ENCODE measurements at regions not wholly inside any gene's neighbourhood (a gene's known extent, or its start where the extent isn't known, plus 50 kb on each side); places are given as distances from the start of the nearest gene placed in this dataset.
"Not testable (repeated sequence)": the region's sequence is repeated elsewhere in the genome, so short reads cannot be mapped to it uniquely, and the experiment has no call there.

GRCh38 chr4:97404876-97405523 is 738.3 kb downstream of the STPG2 start:
- DNase-seq (ENCODE audit: insufficient read length) (no peak), FAIRE-seq (no peak)
- TF ChIP-seq TAF1 (IDR thresholded peaks at IDR 0.05; ENCODE audit: borderline replicate concordance, low read depth, low read length) (no peak), POLR2A (IDR thresholded peaks at IDR 0.05; ENCODE audit: low read depth, low read length) (no peak), POLR2AphosphoS5 (IDR thresholded peaks at IDR 0.05; ENCODE audit: low read depth, low read length) (no peak)

DNA sequence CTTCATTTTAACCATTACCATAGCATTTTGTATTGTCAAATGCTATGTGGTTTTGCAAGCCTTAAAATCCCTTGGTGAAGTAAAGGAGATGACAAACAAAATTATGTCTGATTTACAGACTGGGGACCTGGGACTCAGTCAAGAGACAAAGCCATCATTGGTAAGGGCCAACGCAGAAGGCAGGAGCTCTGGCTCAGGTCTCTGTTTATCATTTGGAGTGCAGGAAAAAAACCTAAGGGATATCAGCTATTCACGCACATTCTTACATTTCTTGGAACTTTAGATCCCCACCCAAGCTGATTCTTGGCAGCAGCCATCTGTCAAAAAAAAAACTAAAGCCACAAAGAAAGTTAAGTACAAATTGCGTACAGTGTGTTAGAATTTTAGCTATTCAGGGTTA is 731.9 kb downstream of the STPG2 start:
- no peak for FAIRE-seq
- DNase-seq (ENCODE audit: insufficient read length) = no peak
- TF ChIP-seq POLR2AphosphoS5 (IDR thresholded peaks at IDR 0.05; ENCODE audit: low read depth, low read length) (no peak), TAF1 (IDR thresholded peaks at IDR 0.05; ENCODE audit: borderline replicate concordance, low read depth, low read length) (no peak), POLR2A (IDR thresholded peaks at IDR 0.05; ENCODE audit: low read depth, low read length) (no peak)

DNA sequence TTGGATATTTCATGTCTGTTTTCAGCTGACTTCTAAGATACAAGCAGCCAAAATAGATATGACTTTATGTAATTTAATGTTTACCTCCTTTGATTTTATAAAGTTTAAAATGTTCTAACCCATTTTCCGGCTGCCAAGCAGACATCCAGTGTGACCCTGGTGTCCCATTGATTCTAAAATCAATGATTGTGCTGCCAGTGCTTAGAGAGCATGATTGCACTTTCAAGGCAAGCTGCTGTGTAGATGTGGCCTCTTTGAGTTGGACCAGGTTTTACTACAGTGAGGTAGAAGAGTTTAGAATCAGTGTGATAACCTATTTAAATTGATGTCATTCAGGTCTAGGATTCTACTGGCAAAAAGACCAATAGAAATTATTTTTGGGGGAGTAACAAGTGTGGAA is 730.9 kb downstream of the STPG2 start:
- no peak for DNase-seq (ENCODE audit: insufficient read length)
- no peak for FAIRE-seq

GRCh38 chr4:97414161-97414560 is 729.1 kb downstream of the STPG2 start:
- no peak for FAIRE-seq
- TF ChIP-seq POLR2A (IDR thresholded peaks at IDR 0.05; ENCODE audit: low read depth, low read length) (no peak), TAF1 (IDR thresholded peaks at IDR 0.05; ENCODE audit: borderline replicate concordance, low read depth, low read length) (no peak), POLR2AphosphoS5 (IDR thresholded peaks at IDR 0.05; ENCODE audit: low read depth, low read length) (no peak)

More for the DNA sequence above, 730.9 kb downstream of the STPG2 start:
- TF ChIP-seq POLR2AphosphoS5 (IDR thresholded peaks at IDR 0.05; ENCODE audit: low read depth, low read length) (no peak), TAF1 (IDR thresholded peaks at IDR 0.05; ENCODE audit: borderline replicate concordance, low read depth, low read length) (no peak), POLR2A (IDR thresholded peaks at IDR 0.05; ENCODE audit: low read depth, low read length) (no peak)

GRCh38 chr4:97432551-97432950 is 710.7 kb downstream of the STPG2 start:
- TF ChIP-seq TAF1 (IDR thresholded peaks at IDR 0.05; ENCODE audit: borderline replicate concordance, low read depth, low read length) = no peak
- no peak for TF ChIP-seq POLR2A (IDR thresholded peaks at IDR 0.05; ENCODE audit: low read depth, low read length)
- no peak for TF ChIP-seq POLR2AphosphoS5 (IDR thresholded peaks at IDR 0.05; ENCODE audit: low read depth, low read length)
- DNase-seq (ENCODE audit: insufficient read length) = no peak
- FAIRE-seq = no peak

More at GRCh38 chr4:97414161-97414560, 729.1 kb downstream of the STPG2 start:
- no peak for DNase-seq (ENCODE audit: insufficient read length)

DNA sequence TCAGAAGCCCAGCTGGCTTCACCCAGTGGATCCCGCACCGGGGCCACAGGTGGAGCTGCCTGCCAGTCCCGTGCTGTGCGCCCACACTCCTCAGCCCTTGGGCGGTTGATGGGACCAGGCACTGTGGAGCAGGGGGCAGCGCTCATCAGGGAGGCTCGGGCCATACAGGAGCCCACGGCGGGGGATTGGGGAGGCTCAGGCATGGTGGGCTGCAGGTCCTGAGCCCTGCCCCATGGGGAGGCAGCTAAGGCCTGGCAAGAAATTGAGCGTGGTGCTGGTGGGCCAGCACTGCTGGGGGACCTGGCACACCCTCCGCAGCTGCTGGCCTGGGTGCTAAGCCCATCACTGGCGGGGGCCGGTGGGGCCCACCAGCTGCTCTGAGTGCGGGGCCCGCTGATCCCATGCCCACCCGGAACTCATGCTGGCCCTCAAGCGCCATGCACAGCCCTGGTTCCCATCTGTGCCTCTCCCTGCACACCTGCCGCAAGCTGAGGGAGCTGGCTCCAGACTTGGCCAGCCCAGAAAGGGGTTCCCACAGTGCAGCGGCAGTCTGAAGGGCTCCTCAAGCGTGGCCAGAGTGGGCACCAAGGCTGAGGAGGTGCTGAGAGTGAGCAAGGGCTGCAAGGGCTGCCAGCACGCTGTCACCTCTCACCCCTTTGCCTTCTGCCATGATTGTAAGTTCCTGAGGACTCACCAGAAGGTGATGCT is 705.1 kb downstream of the STPG2 start:
- not testable (repeated sequence) for FAIRE-seq; DNase-seq (ENCODE audit: insufficient read length)

- DNase-seq (ENCODE audit: insufficient read length) (no peak), FAIRE-seq (no peak)
- no peak for TF ChIP-seq POLR2A (IDR thresholded peaks at IDR 0.05; ENCODE audit: low read depth, low read length)
- TF ChIP-seq POLR2AphosphoS5 (IDR thresholded peaks at IDR 0.05; ENCODE audit: low read depth, low read length) = no peak
- no peak for TF ChIP-seq TAF1 (IDR thresholded peaks at IDR 0.05; ENCODE audit: borderline replicate concordance, low read depth, low read length)
Measured at GRCh38 chr4:97453186-97453585, 690.1 kb downstream of the STPG2 start.

- DNase-seq (ENCODE audit: insufficient read length) = no peak
- TF ChIP-seq TAF1 (IDR thresholded peaks at IDR 0.05; ENCODE audit: borderline replicate concordance, low read depth, low read length) (no peak), POLR2AphosphoS5 (IDR thresholded peaks at IDR 0.05; ENCODE audit: low read depth, low read length) (no peak), POLR2A (IDR thresholded peaks at IDR 0.05; ENCODE audit: low read depth, low read length) (no peak)
- FAIRE-seq = no peak
Measured at GRCh38 chr4:97457253-97457652, 686.0 kb downstream of the STPG2 start.

- FAIRE-seq (no peak), DNase-seq (ENCODE audit: insufficient read length) (no peak)
- TF ChIP-seq POLR2AphosphoS5 (IDR thresholded peaks at IDR 0.05; ENCODE audit: low read depth, low read length) (no peak), POLR2A (IDR thresholded peaks at IDR 0.05; ENCODE audit: low read depth, low read length) (no peak), TAF1 (IDR thresholded peaks at IDR 0.05; ENCODE audit: borderline replicate concordance, low read depth, low read length) (no peak)
Measured at GRCh38 chr4:97468272-97468671, 675.0 kb downstream of the STPG2 start.

- no peak for FAIRE-seq
Measured at GRCh38 chr4:97475621-97476020, 667.7 kb downstream of the STPG2 start.

GRCh38 chr4:97477974-97478373 is 665.3 kb downstream of the STPG2 start:
- FAIRE-seq (no peak), DNase-seq (ENCODE audit: insufficient read length) (no peak)
- no peak for TF ChIP-seq TAF1 (IDR thresholded peaks at IDR 0.05; ENCODE audit: borderline replicate concordance, low read depth, low read length)
- TF ChIP-seq POLR2AphosphoS5 (IDR thresholded peaks at IDR 0.05; ENCODE audit: low read depth, low read length) = no peak
- TF ChIP-seq POLR2A (IDR thresholded peaks at IDR 0.05; ENCODE audit: low read depth, low read length) = no peak

More at GRCh38 chr4:97475621-97476020, 667.7 kb downstream of the STPG2 start:
- no peak for TF ChIP-seq POLR2AphosphoS5 (IDR thresholded peaks at IDR 0.05; ENCODE audit: low read depth, low read length)
- no peak for TF ChIP-seq TAF1 (IDR thresholded peaks at IDR 0.05; ENCODE audit: borderline replicate concordance, low read depth, low read length)
- TF ChIP-seq POLR2A (IDR thresholded peaks at IDR 0.05; ENCODE audit: low read depth, low read length) = no peak
- DNase-seq (ENCODE audit: insufficient read length) = no peak

DNA sequence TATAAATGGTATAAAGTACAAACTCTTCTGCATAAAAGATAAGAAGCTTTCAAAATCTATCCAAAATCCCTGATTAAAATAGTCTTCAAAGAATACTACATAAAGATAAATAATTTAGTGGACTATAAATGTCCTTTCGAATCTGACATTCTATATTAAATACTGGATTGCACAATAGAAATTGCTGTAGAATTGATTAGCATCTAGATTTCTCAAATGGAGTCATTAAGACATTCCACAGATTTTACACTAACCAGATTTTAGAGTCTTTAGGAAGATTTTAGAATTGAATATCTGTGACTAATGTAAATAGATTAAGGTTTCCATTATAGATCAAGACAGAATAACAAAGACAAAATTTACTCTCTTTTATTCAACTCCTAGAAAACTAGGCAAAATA is 663.9 kb downstream of the STPG2 start:
- TF ChIP-seq POLR2AphosphoS5 (IDR thresholded peaks at IDR 0.05; ENCODE audit: low read depth, low read length) = no peak
- TF ChIP-seq POLR2A (IDR thresholded peaks at IDR 0.05; ENCODE audit: low read depth, low read length) = no peak
- TF ChIP-seq TAF1 (IDR thresholded peaks at IDR 0.05; ENCODE audit: borderline replicate concordance, low read depth, low read length) = no peak
- DNase-seq (ENCODE audit: insufficient read length) (no peak), FAIRE-seq (no peak)
